ENCODE measurements at regions not wholly inside any gene's neighbourhood (a gene's known extent, or its start where the extent isn't known, plus 50 kb on each side); places are given as distances from the start of the nearest gene placed in this dataset.

- H3K27ac ChIP-seq (ENCODE audit: insufficient read depth, low read depth, low read length) = no peak overlapping the region
- no peaks in the 10 kb centered on the region for H3K9me3 ChIP-seq (replicated peaks; ENCODE audit: control insufficient read depth, insufficient read depth, low read length)
- no peaks in the 10 kb centered on the region for H3K27me3 ChIP-seq (ENCODE audit: control insufficient read depth in 2 of 2, insufficient read depth in 2 of 2, low read length in 2 of 2)
- ChIA-PET POLR2A (no interaction called here), CTCF (interaction anchor here (0.7 kb wide), 1 partner anchor 19 kb away, joined by 3 read pairs; no protein-coding TSS in a partner anchor)
- H3K79me2 ChIP-seq (ENCODE audit: control insufficient read depth, insufficient read depth, low read length) = no peaks in the 10 kb centered on the region
- no TSS peak for BruUV-seq (replicated peaks)
- no peaks in the 10 kb centered on the region for H3K9me1 ChIP-seq (replicated peaks; ENCODE audit: control insufficient read depth, extremely low read depth, insufficient read depth, low read length)
- intact Hi-C loops (cut with micrococcal nuclease) (no loop called here), dilution Hi-C loops (cut with MboI; ENCODE audit: extremely low pct_ligation_motif_present, low sequenced_read_pairs) (no loop called here)
- no peaks in the 10 kb centered on the region for H3K4me1 ChIP-seq (ENCODE audit: control insufficient read depth, extremely low read depth, insufficient read depth, low read length)
- no peaks in the 10 kb centered on the region for H3K36me3 ChIP-seq (ENCODE audit: control insufficient read depth in 2 of 2, extremely low read depth in 1 of 2, insufficient read depth in 2 of 2, low read length in 2 of 2)
- no peak for DNase-seq (ENCODE audit: low read depth, low spot score)
- H4K20me1 ChIP-seq (replicated peaks; ENCODE audit: control insufficient read depth, extremely low read depth, insufficient read depth, low read length) = no peaks in the 10 kb centered on the region
- H3K9ac ChIP-seq (replicated peaks; ENCODE audit: extremely low read depth, insufficient read depth, low read length) = no peak overlapping the region
- no peak overlapping the region for H2AFZ ChIP-seq (ENCODE audit: low read depth, low read length)
- H3K4me3 ChIP-seq (replicated peaks in 1 of 3; ENCODE audit: insufficient read depth in 1 of 3, low read depth in 1 of 3, low read length in 3 of 3) = no peak overlapping the region
- TF ChIP-seq FOS (IDR thresholded peaks at IDR 0.05; ENCODE audit: borderline replicate concordance, insufficient read depth, low read length) = no peak
- TF ChIP-seq POLR2A (IDR thresholded peaks at IDR 0.05; ENCODE audit: low read depth, low read length) = no peak
- no peak for TF ChIP-seq GATA2 (IDR thresholded peaks at IDR 0.05; ENCODE audit: insufficient read depth, insufficient read length, low read depth, low read length)
- TF ChIP-seq CTCF (IDR thresholded peaks at IDR 0.05; ENCODE audit: extremely low read depth in 1 of 2, insufficient read depth in 1 of 2, low read depth in 1 of 2, low read length in 2 of 2) = no peak
- no peak for TF ChIP-seq POLR2AphosphoS5 (IDR thresholded peaks at IDR 0.05; ENCODE audit: insufficient read depth, low read depth, low read length)
- TF ChIP-seq MYC (IDR thresholded peaks at IDR 0.05; ENCODE audit: low read depth, low read length) = no peak
- no peak for TF ChIP-seq JUN (IDR thresholded peaks at IDR 0.05; ENCODE audit: borderline replicate concordance, insufficient read depth, insufficient read length, low read depth)
- no peak for TF ChIP-seq EZH2 (IDR thresholded peaks at IDR 0.05; ENCODE audit: borderline replicate concordance, low read depth, low read length, severe bottlenecking)
- TF ChIP-seq MAX (IDR thresholded peaks at IDR 0.05; ENCODE audit: insufficient read depth, insufficient read length) = no peak
- H3K4me2 ChIP-seq (ENCODE audit: insufficient read depth, low read length) = no peak overlapping the region
- FAIRE-seq = no peak
These were observed 124.7 kb upstream of the VASH1 start for GRCh38 chr14:76636602-76637001.
